ENCODE measurements at regions not wholly inside any gene's neighbourhood (a gene's known extent, or its start where the extent isn't known, plus 50 kb on each side); places are given as distances from the start of the nearest gene placed in this dataset.
"Not testable (repeated sequence)": the region's sequence is repeated elsewhere in the genome, so short reads cannot be mapped to it uniquely, and the experiment has no call there.

DNA sequence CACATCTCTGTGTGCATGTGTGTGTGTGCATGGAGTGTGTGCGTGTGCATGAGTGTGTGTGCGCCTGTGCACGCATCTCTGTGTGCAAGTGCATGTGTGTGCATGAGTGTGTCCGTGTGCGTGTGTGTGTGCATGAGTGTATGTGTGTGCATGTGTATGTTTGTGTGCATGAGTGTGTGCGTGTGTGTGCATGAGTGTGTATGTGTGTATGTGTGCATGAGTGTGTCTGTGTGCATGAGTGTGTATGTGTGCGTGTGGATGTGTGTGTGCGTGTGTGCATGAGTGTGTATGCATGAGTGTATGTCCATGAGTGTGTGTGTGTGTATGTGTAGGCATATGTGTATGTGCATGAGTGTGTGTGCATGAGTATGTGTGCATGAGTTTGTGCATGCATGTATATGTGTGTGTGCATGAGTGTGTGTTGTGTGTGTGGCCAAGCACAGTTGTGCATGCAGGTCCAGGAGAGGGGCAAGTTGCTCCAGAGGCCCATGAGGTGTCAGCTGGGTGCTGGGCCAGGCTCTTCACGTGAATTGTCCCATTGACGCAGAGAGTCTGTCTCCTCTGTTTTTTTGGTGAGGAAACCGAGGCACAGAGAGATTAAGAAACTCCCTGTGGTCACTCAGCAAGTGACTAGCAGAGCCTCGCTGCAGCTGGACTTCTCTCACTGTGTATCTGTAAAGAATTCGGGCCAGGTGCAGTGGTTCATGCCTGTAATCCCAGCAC, 75.5 kb downstream of the ASB1 start:
- WGBS, 3 donors: 89 to 97% (median 96%) methylated on average over 13 of the region's 13 CpGs
- H3K27ac ChIP-seq (ENCODE audit: low read depth, low read length): no peak overlapping the region

DNA sequence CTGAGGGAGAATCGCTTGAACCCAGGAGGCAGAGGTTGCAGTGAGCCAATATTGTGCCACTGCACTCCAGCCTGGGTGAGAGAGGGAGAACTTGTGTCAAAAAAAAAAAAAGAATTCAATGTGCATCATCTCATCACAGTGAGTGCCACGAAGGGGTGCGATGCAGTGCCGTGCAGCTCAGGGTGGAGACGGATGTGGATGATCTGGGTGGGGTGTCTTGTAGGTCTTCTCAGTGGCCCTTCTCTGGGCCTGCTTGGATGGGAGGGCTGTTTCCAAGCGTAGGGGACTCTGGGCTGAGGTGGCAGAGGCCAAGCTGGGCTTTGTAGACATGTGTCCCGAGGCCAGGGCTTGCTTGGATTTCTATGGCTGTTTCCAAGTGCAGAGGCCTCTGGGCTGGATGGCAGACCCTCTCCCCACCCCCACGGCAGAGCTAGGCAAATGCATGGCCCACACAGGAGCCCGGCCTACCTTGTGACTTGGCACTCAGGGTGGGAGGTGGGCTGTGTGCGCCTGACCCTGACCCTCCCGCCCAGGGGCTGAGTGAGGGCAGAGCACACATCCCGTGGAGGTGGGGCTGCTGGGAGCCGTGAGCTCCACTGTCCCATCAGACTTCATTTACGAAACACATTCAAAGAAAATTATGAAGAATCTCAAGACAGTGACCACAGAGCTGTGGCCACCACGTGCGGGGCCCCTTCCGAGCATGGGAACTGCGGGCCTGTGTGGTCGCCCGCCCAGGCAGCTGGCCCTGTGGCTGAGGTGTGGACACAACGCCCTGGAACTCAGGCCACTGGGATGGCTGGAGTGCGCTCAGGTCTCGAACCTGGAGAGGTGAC, 76.4 kb downstream of the ASB1 start:
- H3K27ac ChIP-seq (ENCODE audit: low read depth, low read length): no peak overlapping the region
- 92 to 94% (median 93%) methylated on average over 21 to 23 of the region's 23 CpGs for WGBS, 3 donors

DNA sequence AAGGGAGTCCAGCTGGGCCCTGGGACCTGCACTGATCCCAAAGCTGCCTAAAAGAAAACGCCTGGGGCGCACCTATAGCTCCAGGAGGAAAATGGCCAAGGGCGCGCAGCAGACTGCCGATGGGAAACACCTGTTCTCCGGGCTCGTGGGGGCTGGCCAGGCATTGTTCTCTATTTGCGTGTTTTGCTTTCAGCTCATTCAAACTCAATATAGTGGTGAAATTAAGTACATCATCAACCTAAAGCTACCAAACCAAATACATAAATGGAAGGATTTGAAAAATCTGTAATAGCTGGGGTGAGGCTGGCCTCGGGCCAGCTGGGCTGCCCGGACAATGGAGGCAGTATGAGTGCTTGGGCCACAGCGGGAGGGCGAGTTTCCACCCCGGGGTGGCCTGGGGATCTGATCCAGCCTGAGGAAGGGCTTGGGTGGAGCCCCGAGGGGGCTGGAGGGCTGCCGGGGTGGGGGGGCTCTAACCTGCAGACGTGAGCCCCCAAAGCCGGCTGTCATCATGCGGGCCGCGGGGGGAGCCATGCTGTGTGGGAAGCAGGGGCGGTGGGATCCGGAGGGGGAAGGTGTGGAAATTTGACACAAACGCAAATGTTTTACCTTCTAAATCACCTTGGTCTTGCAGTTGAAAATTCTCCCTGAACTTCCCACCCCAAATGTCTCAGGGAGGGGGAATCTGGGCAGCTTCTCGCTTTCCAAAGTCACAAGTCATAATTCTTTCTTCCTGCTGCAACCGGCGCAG, 77.6 kb downstream of the ASB1 start:
- 62 to 83% (median 78%) methylated on average over 26 of the region's 26 CpGs for WGBS, 3 donors
- no peak overlapping the region for H3K27ac ChIP-seq (ENCODE audit: low read depth, low read length)

DNA sequence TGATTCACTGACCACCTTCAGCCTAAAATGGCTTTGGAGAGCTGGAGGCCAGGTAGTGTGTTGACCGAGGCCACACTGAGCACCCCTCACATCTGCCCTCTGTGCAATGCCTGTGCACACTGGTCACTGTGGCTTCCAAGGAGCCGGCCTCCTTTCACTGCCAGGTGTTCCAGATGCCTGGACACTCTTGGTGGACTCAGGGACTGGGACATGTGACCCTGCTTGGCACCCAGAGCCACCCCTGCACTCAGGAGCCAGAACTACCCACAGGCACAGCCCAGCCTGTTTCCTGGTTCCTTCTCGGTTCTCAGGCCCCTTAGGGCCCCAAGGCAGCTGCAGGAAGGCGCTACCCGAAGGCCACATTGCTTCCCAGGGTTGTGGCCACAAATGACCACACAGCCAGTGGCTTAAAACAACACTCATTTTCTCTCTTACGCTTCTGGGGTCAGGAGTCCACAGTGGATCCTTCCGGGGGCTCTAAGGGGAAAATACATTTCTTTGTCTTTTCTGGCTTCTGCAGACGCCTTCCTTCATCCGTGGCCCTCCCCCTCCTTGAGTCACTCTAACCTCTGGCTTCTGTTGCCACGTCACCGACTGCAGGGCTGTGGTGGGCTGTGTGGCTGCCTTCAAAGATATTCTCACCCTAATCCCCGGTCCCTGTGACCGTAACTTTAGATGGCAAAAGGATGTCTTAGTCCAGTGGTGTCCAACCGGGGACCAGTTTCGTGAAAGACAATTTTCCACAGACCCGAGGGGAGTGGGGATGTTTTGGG, 78.6 kb downstream of the ASB1 start:
- no peak overlapping the region for H3K27ac ChIP-seq (ENCODE audit: low read depth, low read length)
- 72 to 88% (median 83%) methylated on average over 16 of the region's 16 CpGs for WGBS, 3 donors

DNA sequence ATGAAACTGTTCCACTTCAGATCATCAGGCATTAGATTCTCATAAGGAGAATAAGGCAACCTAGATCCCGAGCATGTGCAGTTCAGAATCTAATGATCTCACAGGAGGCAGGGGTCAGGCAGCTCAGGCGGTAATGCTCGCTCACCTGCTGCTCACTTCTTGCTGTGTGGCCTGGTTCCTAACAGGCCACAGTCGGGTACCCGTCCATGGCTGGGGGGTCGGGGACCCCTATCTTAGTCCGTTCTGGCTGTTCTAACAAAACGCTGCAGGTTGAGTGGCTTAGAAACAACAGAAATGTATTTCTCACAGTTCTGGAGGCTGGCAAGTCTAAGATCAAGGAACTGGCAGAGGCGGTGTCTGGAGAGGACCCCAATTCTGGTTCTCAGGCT, 79.2 kb downstream of the ASB1 start:
- 80 to 91% (median 90%) methylated on average over 9 of the region's 9 CpGs for WGBS, 3 donors

DNA sequence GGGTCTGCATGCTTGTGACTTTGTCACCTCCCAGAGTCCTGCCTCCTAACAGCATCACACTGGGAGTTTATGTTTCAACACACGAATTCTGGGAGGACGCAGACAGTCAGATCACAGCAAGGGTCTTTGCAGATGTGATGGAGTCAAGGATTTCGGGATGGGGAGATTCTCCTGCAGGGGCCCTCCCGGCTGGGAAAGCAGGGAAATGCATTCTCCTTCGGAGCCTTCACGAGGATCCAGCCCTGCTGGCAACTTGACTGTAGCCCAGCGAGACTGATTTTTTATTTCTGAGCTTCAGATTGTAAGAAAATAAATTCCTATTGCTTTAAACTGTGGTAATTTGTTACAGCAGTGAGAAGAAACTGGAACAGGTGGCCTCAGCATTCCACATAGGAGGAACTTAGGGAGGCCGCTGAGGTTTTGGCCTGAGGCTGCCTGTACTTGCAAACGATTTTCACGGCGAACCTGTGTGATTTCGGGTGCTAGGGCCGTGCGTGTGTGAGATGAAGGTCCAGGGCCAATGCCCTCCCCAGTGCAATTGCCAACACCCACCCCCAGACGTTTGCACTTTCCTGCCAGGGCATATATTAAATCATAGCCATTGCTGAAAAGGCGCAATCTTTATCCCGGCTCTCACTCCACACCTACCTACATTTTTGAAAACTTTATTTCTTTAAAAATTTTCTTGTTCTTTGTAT, 79.8 kb downstream of the ASB1 start:
- WGBS, 3 donors: 76 to 87% (median 85%) methylated on average over 17 of the region's 17 CpGs
- H3K27ac ChIP-seq (ENCODE audit: low read depth, low read length): no peak overlapping the region

More for the DNA sequence above, 79.2 kb downstream of the ASB1 start:
- no peak overlapping the region for H3K27ac ChIP-seq (ENCODE audit: low read depth, low read length)

DNA sequence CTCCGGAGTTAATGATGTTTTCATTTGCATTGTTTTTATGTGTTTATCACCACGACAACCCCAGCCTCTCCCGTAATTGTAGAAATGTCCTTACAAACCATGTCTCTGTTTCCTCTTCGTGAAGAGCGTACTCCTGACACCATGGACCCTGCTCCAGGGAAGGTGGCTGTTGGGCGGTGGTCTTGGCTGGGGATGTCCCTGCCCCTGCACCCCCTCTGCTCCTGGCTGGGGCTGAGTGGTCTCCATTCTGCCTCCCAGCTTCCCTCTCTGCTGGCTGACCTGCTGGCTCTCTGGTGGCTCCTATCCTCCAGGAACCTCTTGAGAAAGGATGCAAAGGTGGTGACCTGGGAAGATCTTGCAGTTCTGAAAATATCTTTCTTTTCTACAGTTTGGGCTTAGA, 81.1 kb downstream of the ASB1 start:
- WGBS, 3 donors: 69 to 74% (median 72%) methylated on average over 6 of the region's 6 CpGs
- no peak overlapping the region for H3K27ac ChIP-seq (ENCODE audit: low read depth, low read length)

DNA sequence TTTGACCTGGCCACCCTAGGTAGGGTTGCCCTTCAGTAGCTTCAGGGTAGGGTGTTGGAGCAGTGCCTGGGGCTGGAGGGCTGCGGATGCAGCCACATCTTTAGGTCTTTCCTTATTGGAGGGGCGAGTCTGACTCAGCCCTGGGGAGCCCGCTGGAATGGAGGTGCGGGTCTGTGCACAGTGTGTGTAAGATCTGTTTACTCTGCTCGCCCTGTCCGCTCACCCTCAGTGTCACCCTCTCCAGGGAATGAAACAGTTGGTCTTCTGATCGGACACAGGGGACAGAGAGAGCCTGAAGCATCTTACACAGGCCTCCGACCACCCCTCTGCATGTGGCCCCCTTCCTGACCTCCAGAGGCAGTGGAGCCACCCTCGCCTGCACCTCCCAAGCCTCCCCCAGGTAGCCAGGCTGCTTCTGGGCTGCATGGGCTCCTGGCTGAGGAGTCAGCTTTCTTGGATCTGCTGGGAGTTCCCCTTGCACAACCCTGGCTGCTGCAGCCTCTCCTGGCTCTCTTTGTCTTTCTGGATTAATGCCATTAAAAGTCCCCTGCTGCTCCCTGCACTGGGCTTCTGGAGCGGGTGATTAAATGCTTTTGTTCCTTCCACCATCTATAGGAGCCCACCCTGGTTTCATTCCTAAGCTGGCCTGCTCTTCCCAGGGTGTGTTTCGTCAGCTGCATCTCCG, 82.6 kb downstream of the ASB1 start:
- H3K27ac ChIP-seq (ENCODE audit: low read depth, low read length): no peak overlapping the region
- whole genome bisulfite sequencing, 3 donors: 66 to 79% (median 72%) methylated on average over 10 to 12 of the region's 12 CpGs

DNA sequence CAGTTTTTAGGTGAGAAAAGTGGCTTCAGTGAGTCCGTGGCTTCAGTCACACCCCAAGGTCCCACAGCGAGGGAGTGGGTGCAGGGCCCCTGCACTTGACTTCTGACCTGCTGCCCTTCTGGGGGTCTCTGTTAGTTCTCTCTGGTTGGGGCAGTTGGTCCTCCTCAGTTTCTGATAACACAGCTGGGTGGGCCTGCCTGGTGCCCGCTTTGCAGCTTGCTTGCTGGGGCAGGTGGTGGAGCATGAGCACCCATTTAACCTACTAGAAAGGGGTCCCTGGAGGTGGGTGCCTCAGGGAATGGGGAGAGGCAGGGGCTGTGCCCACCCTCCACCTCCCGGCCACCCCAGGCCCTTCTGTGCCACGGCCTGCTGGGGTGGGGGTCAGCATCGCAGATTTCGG, 83.2 kb downstream of the ASB1 start:
- H3K27ac ChIP-seq (ENCODE audit: low read depth, low read length): no peak overlapping the region
- 90 to 95% (median 92%) methylated on average over 7 of the region's 7 CpGs for WGBS, 3 donors

DNA sequence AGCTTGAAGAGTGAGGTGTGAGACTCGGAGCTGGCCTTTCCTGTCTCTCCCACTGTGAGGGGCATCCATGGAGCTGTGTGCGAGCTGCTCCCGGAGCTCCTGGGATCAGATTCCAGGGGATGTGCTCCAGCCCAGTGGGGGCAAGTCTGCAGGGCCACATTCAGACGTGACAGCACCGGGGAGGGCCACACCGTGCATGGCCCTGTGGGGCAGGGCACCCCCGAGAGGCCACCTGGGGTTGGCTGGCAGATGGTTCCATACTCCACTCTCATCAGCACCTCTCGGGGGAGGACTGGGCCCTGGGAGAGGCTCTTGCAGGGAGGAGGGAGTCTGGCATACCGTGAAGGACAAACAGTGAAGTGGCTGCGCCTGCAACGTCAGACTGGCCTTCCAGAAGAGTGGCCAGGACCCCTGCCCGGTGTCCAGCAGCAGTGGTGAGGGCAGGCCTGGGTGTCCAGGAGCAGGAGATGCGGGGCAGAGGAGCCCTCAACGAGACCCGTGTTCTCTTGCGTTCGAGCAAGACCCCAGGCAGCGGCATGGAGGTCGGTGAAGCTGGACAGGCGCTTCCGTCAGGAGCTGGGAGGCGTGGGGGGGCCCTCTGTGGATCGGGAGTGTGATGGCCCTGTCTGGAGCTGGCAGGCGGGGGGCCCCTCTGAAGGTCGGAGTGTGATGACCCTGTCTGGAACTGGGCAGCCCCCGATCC, 84.3 kb downstream of the ASB1 start:
- no peak overlapping the region for H3K27ac ChIP-seq (ENCODE audit: low read depth, low read length)
- WGBS, 3 donors: 79 to 92% (median 89%) methylated on average over 25 to 26 of the region's 26 CpGs

DNA sequence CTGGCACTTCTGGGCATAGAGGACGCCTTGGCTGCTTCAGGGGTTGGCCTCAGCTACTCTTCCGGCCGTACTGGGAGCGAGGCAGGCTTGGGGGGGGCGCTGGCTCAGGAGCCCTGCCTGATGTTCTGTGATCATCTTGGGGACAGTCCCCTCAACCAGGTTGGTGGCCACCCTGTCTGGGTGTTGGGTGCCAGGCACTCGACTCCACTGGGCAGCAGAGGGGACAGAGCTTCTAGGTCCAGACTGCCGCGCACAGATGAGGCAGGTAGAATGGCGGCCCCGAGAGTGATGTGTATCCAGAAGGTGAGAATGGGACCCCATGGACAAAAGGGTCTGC, 84.9 kb downstream of the ASB1 start:
- no peak overlapping the region for H3K27ac ChIP-seq (ENCODE audit: low read depth, low read length)
- 89 to 95% (median 95%) methylated on average over 10 of the region's 10 CpGs for WGBS, 3 donors

DNA sequence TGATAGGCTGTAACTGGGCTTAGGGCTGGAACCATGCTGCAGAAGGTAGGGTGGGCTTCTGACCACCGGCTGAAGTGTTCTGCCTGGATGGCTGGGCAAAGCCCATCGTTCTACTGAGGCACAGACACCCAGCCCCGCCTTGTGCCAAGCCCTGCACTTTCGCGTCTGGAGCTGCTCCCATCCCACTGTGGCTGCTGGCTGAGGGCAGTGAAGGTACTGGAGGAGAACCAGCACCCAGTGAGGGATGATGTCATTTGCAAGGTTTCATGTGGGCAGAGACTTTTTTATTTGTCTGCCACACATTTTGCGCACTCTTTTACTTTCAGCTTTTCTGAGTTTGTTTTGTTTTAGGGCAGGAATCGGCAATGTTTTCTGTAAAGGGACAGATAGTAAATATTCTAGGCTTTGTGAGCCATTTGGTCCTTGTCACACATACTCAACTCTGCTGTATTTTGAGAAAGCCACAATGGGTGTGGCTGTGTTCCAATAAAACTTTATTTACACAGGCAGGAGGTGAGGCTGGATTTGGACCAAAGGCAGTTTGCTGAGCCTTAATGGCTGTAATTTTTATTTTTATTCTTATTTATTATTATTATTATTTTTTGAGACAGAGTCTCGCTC, 85.6 kb downstream of the ASB1 start:
- no peak overlapping the region for H3K27ac ChIP-seq (ENCODE audit: low read depth, low read length)
- WGBS, 3 donors: 82 to 94% (median 94%) methylated on average over 8 of the region's 8 CpGs

DNA sequence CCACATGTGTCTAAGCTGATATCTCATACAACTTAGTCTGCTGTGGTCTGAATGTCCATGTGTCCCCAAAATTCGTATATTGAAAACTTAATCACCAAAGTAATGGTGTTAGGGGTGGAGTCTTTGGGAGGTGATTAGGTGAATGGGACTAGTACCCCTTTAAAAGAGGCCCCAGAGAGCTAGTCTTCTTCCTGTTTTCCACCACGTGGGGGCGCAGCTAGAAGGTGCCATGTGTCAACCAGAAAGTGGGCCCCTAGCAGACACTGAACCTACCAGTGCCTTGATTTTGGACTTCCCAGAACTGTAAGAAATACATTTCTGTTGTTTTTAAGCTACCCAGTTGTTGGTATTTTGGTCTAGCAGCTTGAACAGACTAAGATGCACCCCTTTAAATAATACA, 86.6 kb downstream of the ASB1 start:
- 34 to 39% (median 39%) methylated on average over 3 of the region's 3 CpGs for WGBS, 3 donors

DNA sequence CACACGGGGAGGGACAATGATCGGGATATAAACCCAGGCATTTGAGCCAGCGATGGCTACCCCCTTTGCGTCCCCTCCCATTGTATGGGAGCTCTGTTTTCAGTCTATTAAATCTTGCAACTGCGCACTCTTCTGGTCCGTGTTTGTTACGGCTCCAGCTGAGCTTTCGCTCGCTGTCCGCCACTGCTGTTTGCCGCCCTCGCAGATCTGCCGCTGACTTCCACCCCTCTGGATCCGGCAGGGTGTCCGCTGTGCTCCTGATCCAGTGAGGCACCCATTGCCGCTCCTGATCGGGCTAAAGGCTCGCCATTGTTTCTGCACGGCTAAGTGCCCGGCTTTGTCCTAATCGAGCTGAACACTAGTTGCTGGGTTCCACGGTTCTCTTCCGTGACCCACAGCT, 87.3 kb downstream of the ASB1 start:
- 93 to 97% (median 97%) methylated on average over 23 of the region's 23 CpGs for WGBS, 3 donors
- H3K27ac ChIP-seq (ENCODE audit: low read depth, low read length): not testable (repeated sequence)

More for the DNA sequence above, 86.6 kb downstream of the ASB1 start:
- no peak overlapping the region for H3K27ac ChIP-seq (ENCODE audit: low read depth, low read length)

DNA sequence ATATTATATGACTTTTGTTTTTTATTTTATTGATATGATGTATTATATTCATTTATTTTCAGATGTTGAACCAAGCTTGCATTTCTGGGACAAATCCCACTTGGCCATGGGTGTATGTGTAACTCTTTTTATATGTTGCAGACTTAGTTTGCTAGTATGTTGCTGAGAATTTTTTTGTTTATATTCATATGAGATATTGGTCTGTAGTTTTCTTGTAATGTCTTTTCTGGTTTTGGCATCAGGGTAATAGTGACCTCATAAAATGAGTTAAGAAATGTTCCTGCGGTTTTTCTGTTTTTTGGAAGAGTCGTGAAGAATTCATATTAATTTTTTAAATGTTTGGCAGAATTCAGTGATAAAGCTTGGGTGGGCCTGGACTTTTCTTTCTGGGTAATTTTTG, 88.7 kb downstream of the ASB1 start:
- H3K27ac ChIP-seq (ENCODE audit: low read depth, low read length): no peak overlapping the region
- 64 to 79% (median 72%) methylated on average over 2 of the region's 2 CpGs for WGBS, 3 donors

DNA sequence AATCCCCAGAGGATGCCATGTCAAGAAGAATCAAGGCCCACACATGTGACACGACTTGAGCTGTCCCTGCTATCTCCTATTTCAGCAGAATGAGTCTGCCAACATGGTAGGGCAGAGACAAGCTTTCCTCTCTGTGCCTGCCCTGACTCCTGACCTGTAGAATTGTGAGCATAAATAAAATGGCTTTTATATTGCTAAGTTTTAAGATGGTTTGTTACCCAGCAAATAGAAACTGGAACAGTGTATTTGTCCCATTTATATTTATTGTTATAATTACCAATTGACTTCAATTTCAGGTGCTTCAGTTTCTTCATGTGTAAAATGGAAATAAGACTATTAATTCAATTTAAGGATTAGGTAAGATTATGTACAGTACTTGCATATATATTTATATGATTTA, 90.5 kb downstream of the ASB1 start:
- 81 to 96% (median 87%) methylated on average over 1 of the region's 1 CpG for WGBS, 3 donors
- H3K27ac ChIP-seq (ENCODE audit: low read depth, low read length): no peak overlapping the region
